Liver (tissue), 3 donors: ENCODE measurements at regions not wholly inside any gene's neighbourhood (a gene's known extent, or its start where the extent isn't known, plus 50 kb on each side); places are given as distances from the start of the nearest gene placed in this dataset.

Experiments
- ATF3 ChIP-seq: IDR thresholded peaks from 2 replicates; pipeline ENCODE4 v1.6.1; 2016; ENCODE audit warnings: antibody characterized with exemption
- CTCF ChIP-seq: fragments of 150-350 bp; IDR thresholded peaks from 2 replicates; pipeline ENCODE4 v1.5.1; 2017; ENCODE audit warnings: improper control_type of control experiment, low read depth, low read length; ENCODE audit not compliant: missing input control
- GABPA ChIP-seq, 2 donors: IDR thresholded peaks in 1 of 2; conservative IDR thresholded peaks in 1 of 2; 2 replicates each; pipeline ENCODE4 v1.6.1; 2016; ENCODE audit warnings: antibody characterized with exemption in 2 of 2, mild to moderate bottlenecking in 1 of 2, moderate library complexity in 1 of 2
- RAD21 ChIP-seq, 2 donors: IDR thresholded peaks; 2 replicates each; pipeline ENCODE4 v1.6.1; 2016; ENCODE audit warnings: antibody characterized with exemption in 2 of 2, mild to moderate bottlenecking in 2 of 2
- SP1 ChIP-seq: IDR thresholded peaks from 2 replicates; pipeline ENCODE4 v1.6.1; 2018; ENCODE audit warnings: antibody characterized with exemption, mild to moderate bottlenecking
- YY1 ChIP-seq: IDR thresholded peaks from 2 replicates; pipeline ENCODE4 v1.6.1; 2016; ENCODE audit warnings: antibody characterized with exemption, mild to moderate bottlenecking
- ZBTB33 ChIP-seq: IDR thresholded peaks from 2 replicates; pipeline ENCODE4 v1.6.1; 2016; ENCODE audit warnings: antibody characterized with exemption
- donor health status: healthy.
- donor health status: healthy.

GRCh38 chr6:8172530-8172929 is 70.2 kb upstream of the EEF1E1 start:
- TF ChIP-seq CTCF (no peak), GABPA (IDR thresholded peaks at IDR 0.05 in 1 of 2, conservative IDR thresholded peaks at IDR 0.05 in 1 of 2) (no peak), SP1 (no peak), ZBTB33 (no peak), YY1 (no peak), ATF3 (no peak), RAD21 (IDR thresholded peaks at IDR 0.05) (no peak)
